H1 (cell line): ENCODE measurements at regions not wholly inside any gene's neighbourhood (a gene's known extent, or its start where the extent isn't known, plus 50 kb on each side); places are given as distances from the start of the nearest gene placed in this dataset.

Source experiments
- CTCF ChIP-seq, 3 experiments: IDR thresholded peaks; 1 replicate in 2 of 3; 2 replicates in 1 of 3; pipeline versions ENCODE4 v1.5.1 to v1.6.1; 2011; ENCODE audit warnings: low read length in 3 of 3, mild to moderate bottlenecking in 3 of 3, inconsistent platforms in 2 of 3, low read depth in 1 of 3, moderate library complexity in 1 of 3; ENCODE audit not compliant: insufficient read depth in 1 of 3; ENCODE audit errors: control extremely low read depth in 1 of 3
- EGR1 ChIP-seq: IDR thresholded peaks from 2 replicates; pipeline ENCODE4 v1.6.1; 2011; ENCODE audit warnings: low read depth, low read length, borderline replicate concordance
- EP300 ChIP-seq, 2 experiments: IDR thresholded peaks; 1 replicate in 1 of 2; 2 replicates in 1 of 2; pipeline ENCODE4 v1.6.1; 2011 to 2012; ENCODE audit warnings: low read depth in 2 of 2, low read length in 2 of 2, mild to moderate bottlenecking in 2 of 2, borderline replicate concordance in 1 of 2, inconsistent platforms in 1 of 2, moderate library complexity in 1 of 2
- HDAC2 ChIP-seq, 2 experiments: fragments of 300-600 bp in 1 of 2; sonication (generic) in 1 of 2; IDR thresholded peaks; 2 replicates each; pipeline ENCODE4 v1.6.1; 2011 to 2012; ENCODE audit warnings: low read depth in 2 of 2, low read length in 2 of 2, mild to moderate bottlenecking in 2 of 2, moderate library complexity in 2 of 2, borderline replicate concordance in 1 of 2, inconsistent platforms in 1 of 2
- POLR2A ChIP-seq, 2 experiments: IDR thresholded peaks; 1 replicate in 1 of 2; 2 replicates in 1 of 2; pipeline ENCODE4 v1.6.1; 2011; ENCODE audit warnings: low read depth in 2 of 2, low read length in 2 of 2, mild to moderate bottlenecking in 2 of 2; ENCODE audit errors: control extremely low read depth in 1 of 2
- RAD21 ChIP-seq, 2 experiments: IDR thresholded peaks in 1 of 2; conservative IDR thresholded peaks in 1 of 2; 2 replicates each; pipeline ENCODE4 v1.6.1; 2011; ENCODE audit warnings: low read depth in 2 of 2, low read length in 2 of 2, improper control_type of control experiment in 1 of 2, inconsistent platforms in 1 of 2, mild to moderate bottlenecking in 1 of 2, moderate library complexity in 1 of 2
- RNF2 ChIP-seq: fragments of 200-900, 300-1000 bp; sonication (generic); IDR thresholded peaks from 2 replicates; pipeline ENCODE4 v1.7.1; 2016; ENCODE audit warnings: borderline replicate concordance, low read depth, mild to moderate bottlenecking, antibody characterized with exemption, low read length; ENCODE audit not compliant: poor library complexity, severe bottlenecking; ENCODE audit errors: missing control alignments
- SIRT6 ChIP-seq: IDR thresholded peaks from one replicate; pipeline ENCODE4 v1.7.1; 2012; ENCODE audit warnings: low read length, inconsistent platforms
- SP1 ChIP-seq: IDR thresholded peaks from 2 replicates; pipeline ENCODE4 v1.6.1; 2011; ENCODE audit warnings: low read depth, low read length
- ZNF274 ChIP-seq: IDR thresholded peaks from 2 replicates; pipeline ENCODE4 v1.7.0; 2012; ENCODE audit warnings: low read length, borderline replicate concordance; ENCODE audit errors: extremely low read depth

- no peak for TF ChIP-seq SIRT6
- TF ChIP-seq EP300 (IDR thresholded peaks at IDR 0.05; ENCODE audit: borderline replicate concordance in 1 of 2, low read depth in 2 of 2, low read length in 2 of 2), result no peak
- TF ChIP-seq EGR1, result no peak
- no peak for TF ChIP-seq SP1
- TF ChIP-seq RNF2, result no peak
- peak in 1 of 3 experiments; percentile 41; a peak in 2 of 4 replicates for TF ChIP-seq CTCF (IDR thresholded peaks at IDR 0.05; ENCODE audit: control extremely low read depth in 1 of 3, insufficient read depth in 1 of 3, low read depth in 1 of 3, low read length in 3 of 3)
- no peak for TF ChIP-seq HDAC2 (IDR thresholded peaks at IDR 0.05; ENCODE audit: borderline replicate concordance in 1 of 2, low read depth in 2 of 2, low read length in 2 of 2)
- no peak for TF ChIP-seq ZNF274
- no peak for TF ChIP-seq POLR2A (IDR thresholded peaks at IDR 0.05; ENCODE audit: control extremely low read depth in 1 of 2, low read depth in 2 of 2, low read length in 2 of 2)
- TF ChIP-seq RAD21 (IDR thresholded peaks at IDR 0.05 in 1 of 2, conservative IDR thresholded peaks at IDR 0.05 in 1 of 2; ENCODE audit: low read depth in 2 of 2, low read length in 2 of 2), result peak in 1 of 2 experiments; percentile 30; a peak in 3 of 4 replicates
These were observed 50.1 kb upstream of the HDGFL1 start for GRCh38 chr6:22519237-22519636.
